Sigmoid colon (tissue), 6 donors: ENCODE measurements at regions not wholly inside any gene's neighbourhood (a gene's known extent, or its start where the extent isn't known, plus 50 kb on each side); places are given as distances from the start of the nearest gene placed in this dataset.
"Not testable (repeated sequence)": the region's sequence is repeated elsewhere in the genome, so short reads cannot be mapped to it uniquely, and the experiment has no call there.

Source experiments
- DNase-seq: peaks from one replicate; pipeline ENCODE4 v3.0.0-alpha.2; 2019
- H3K27ac ChIP-seq, 4 donors: fragments of 200-600 bp; sonication (generic); one replicate each; pipeline ENCODE4 v1.5.1; 2016 to 2019; ENCODE audit warnings: mild to moderate bottlenecking in 1 of 4
- H3K27me3 ChIP-seq, 3 donors: fragments of 200-600 bp; sonication (generic); one replicate each; pipeline ENCODE4 v1.5.1; 2019; ENCODE audit warnings: mild to moderate bottlenecking in 1 of 3
- H3K36me3 ChIP-seq, 4 donors: fragments of 200-600 bp; sonication (generic); one replicate each; pipeline ENCODE4 v1.5.1; 2016 to 2019
- H3K4me1 ChIP-seq, 4 donors: fragments of 200-600 bp; sonication (generic); one replicate each; pipeline ENCODE4 v1.5.1; 2017 to 2019
- H3K4me3 ChIP-seq, 4 donors: fragments of 200-600 bp; sonication (generic); one replicate each; pipeline ENCODE4 v1.5.1; 2017 to 2019; ENCODE audit warnings: mild to moderate bottlenecking in 2 of 4, moderate library complexity in 1 of 4
- H3K9me3 ChIP-seq, 4 donors: fragments of 200-600 bp in 3 of 4; sonication (generic) in 3 of 4; one replicate each; pipeline versions ENCODE4 v1.5.1 to v1.6.1; 2013 to 2019
- EP300 ChIP-seq, 4 donors: sonication (generic); formaldehyde crosslinking; IDR thresholded peaks; one replicate each; pipeline ENCODE4 v1.6.1; 2017; ENCODE audit warnings: antibody characterized with exemption in 4 of 4
- POLR2A ChIP-seq, 2 donors: fragments of 450-650 bp; IDR thresholded peaks; one replicate each; pipeline ENCODE4 v1.6.1; 2016; ENCODE audit warnings: antibody characterized with exemption in 2 of 2, mild to moderate bottlenecking in 2 of 2, moderate library complexity in 2 of 2
- POLR2AphosphoS5 ChIP-seq, 4 donors: sonication (generic); formaldehyde crosslinking; IDR thresholded peaks; one replicate each; pipeline ENCODE4 v1.6.1; 2017; ENCODE audit warnings: antibody characterized with exemption in 4 of 4
- WGBS, 2 donors: extraction: QIAGEN DNeasy Blood & Tissue Kit; methylation state at CpG; one replicate each; pipeline ENCODE4 v1.1.7; 2013; 5-methylcytosine and 5-hydroxymethylcytosine counted together
- intact Hi-C: fragments of 100-400 bp; cut with DNase I; formaldehyde crosslinking; loops from one replicate; pipeline ENCODE4 v1.15.1; 2023
- TF ChIP-seq, protein P1 (sequence below), 4 experiments: fragments of 450-650 bp in 3 of 4; fragments of 200-600 bp in 1 of 4; IDR thresholded peaks; one replicate each; pipeline ENCODE4 v1.5.1; 2016 to 2019; ENCODE audit warnings: antibody characterized with exemption in 4 of 4, mild to moderate bottlenecking in 3 of 4, moderate library complexity in 2 of 4
- donor health status: healthy with polysubstance abuse.
- donor health status: healthy.

DNA sequence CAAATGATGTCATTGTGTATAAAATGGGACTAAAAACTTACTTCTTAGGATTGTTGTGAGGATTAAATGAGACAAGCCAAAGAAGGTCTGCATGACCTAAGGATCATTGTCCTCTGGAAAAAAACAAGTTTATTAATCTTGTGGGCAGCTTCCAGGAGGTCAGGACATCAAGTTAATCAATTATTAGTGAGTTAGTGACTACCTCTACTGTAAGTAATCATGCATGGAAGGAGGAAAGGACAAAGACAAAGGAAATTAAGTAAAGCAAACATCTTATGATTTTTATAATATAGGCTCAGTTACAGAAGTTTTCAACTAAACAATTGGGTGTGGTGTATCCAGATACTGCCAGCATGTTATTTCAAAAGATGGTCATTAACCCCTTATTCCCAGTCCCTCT lies 129.3 kb upstream of the TUT7 start:
- intact Hi-C loops, result no loop called here
- DNase-seq, result no peak
- no peak overlapping the region for H3K27ac ChIP-seq
- TF ChIP-seq POLR2A (IDR thresholded peaks at IDR 0.05) (no peak), EP300 (IDR thresholded peaks at IDR 0.05) (no peak), POLR2AphosphoS5 (IDR thresholded peaks at IDR 0.05) (no peak)
- TF ChIP-seq, protein P1, sequence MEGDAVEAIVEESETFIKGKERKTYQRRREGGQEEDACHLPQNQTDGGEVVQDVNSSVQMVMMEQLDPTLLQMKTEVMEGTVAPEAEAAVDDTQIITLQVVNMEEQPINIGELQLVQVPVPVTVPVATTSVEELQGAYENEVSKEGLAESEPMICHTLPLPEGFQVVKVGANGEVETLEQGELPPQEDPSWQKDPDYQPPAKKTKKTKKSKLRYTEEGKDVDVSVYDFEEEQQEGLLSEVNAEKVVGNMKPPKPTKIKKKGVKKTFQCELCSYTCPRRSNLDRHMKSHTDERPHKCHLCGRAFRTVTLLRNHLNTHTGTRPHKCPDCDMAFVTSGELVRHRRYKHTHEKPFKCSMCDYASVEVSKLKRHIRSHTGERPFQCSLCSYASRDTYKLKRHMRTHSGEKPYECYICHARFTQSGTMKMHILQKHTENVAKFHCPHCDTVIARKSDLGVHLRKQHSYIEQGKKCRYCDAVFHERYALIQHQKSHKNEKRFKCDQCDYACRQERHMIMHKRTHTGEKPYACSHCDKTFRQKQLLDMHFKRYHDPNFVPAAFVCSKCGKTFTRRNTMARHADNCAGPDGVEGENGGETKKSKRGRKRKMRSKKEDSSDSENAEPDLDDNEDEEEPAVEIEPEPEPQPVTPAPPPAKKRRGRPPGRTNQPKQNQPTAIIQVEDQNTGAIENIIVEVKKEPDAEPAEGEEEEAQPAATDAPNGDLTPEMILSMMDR (IDR thresholded peaks at IDR 0.05), result no peak
- no peaks in the 10 kb centered on the region for H3K36me3 ChIP-seq
- no peaks in the 10 kb centered on the region for H3K27me3 ChIP-seq
- no peaks in the 10 kb centered on the region for H3K9me3 ChIP-seq
- H3K4me1 ChIP-seq, result peaks cover 0 to 13% (median 3%) of the 10 kb centered on the region in 4 donors
- H3K4me3 ChIP-seq, result no peak overlapping the region

DNA sequence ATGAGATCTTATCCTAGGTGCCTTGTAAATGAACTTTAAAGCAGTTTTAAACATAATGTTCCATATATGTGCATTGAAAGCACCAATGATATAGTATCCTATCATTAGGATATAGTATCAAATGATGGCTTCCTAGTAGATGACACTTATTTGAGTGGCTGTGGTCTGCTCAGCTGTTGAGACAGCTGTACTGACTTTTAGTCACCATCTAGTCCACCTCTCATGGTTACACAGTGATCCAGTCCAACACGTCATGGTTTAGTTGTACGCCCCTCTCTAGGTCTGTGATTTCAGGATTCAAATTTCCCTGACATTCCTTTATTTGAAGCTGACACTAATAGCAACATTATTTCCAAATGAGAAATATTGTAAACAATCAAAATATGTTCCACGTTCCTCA lies 127.3 kb upstream of the TUT7 start:
- intact Hi-C loops, result no loop called here

DNA sequence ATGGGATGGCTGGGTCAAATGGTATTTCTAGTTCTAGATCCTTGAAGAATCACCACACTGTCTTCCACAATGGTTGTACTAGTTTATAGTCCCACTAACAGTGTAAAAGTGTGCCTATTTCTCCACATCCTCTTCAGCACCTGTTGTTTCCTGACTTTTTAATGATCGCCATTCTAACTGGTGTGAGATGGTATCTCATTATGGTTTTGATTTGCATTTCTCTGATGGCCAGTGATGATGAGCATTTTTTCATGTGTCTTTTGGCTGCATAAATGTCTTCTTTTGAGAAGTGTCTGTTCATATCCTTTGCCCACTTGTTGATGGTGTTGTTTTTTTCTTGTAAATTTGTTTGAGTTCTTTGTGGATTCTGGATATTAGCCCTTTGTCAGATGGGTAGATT lies 121.0 kb upstream of the TUT7 start:
- H3K4me3 ChIP-seq, H3K27ac ChIP-seq, H3K36me3 ChIP-seq, H3K9me3 ChIP-seq, H3K27me3 ChIP-seq, intact Hi-C loops, H3K4me1 ChIP-seq, DNase-seq: not testable (repeated sequence)
- WGBS, 2 donors, result 100% methylated on average over 1 of the region's 1 CpG

More for the DNA sequence above, 127.3 kb upstream of the TUT7 start:
- no peaks in the 10 kb centered on the region for H3K36me3 ChIP-seq
- no peaks in the 10 kb centered on the region for H3K4me1 ChIP-seq
- H3K4me3 ChIP-seq, result no peak overlapping the region
- TF ChIP-seq EP300 (IDR thresholded peaks at IDR 0.05) (no peak), POLR2AphosphoS5 (IDR thresholded peaks at IDR 0.05) (no peak), POLR2A (IDR thresholded peaks at IDR 0.05) (no peak)
- TF ChIP-seq, protein P1 (IDR thresholded peaks at IDR 0.05), result no peak
- 88 to 92% methylated on average over 3 of the region's 3 CpGs for WGBS, 2 donors
- H3K27me3 ChIP-seq, result no peaks in the 10 kb centered on the region
- H3K9me3 ChIP-seq, result no peaks in the 10 kb centered on the region
- H3K27ac ChIP-seq, result no peak overlapping the region
- no peak for DNase-seq

DNA sequence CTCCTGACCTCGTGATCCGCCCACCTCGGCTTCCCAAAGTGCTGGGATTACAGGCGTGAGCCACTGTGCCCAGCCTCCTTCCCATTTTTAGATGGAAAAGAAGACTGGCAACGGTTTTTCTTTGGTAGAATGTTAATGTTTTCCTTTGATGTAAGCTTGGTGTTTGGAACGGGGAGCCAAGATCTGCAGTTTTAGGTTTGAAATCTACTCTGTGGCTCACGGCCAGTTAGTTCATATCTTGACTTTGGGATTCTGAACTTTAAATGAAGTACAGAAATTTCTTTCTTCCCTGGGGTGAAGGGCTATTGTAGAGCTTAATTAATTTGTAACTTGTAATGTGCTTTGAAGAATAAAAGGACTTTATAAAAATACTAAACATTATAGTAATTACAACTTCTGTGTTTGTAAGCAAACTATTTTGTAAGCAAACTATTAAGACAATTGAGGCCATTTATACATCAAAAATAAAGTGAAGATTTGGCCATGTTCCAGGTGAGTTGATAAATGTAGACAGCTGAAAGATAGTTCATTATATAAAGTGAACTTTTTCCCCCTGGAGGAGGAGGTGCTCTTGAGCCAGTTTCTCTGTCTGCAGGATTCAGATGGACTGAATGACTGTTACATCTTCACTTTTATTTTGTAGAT lies 117.1 kb upstream of the TUT7 start:
- WGBS, 2 donors, result 67 to 77% methylated on average over 7 of the region's 7 CpGs
- intact Hi-C loops, result no loop called here
- TF ChIP-seq POLR2A (IDR thresholded peaks at IDR 0.05), result no peak
- TF ChIP-seq EP300 (IDR thresholded peaks at IDR 0.05), result no peak
- no peak for TF ChIP-seq POLR2AphosphoS5 (IDR thresholded peaks at IDR 0.05)
- TF ChIP-seq, protein P1 (IDR thresholded peaks at IDR 0.05), result no peak
- no peak for DNase-seq
- Histone ChIP-seq H3K36me3 (no peaks in the 10 kb centered on the region), H3K9me3 (no peaks in the 10 kb centered on the region), H3K4me3 (no peak overlapping the region), H3K4me1 (peaks cover 0 to 6% (median 3%) of the 10 kb centered on the region in 4 donors), H3K27ac (no peak overlapping the region), H3K27me3 (no peaks in the 10 kb centered on the region)

DNA sequence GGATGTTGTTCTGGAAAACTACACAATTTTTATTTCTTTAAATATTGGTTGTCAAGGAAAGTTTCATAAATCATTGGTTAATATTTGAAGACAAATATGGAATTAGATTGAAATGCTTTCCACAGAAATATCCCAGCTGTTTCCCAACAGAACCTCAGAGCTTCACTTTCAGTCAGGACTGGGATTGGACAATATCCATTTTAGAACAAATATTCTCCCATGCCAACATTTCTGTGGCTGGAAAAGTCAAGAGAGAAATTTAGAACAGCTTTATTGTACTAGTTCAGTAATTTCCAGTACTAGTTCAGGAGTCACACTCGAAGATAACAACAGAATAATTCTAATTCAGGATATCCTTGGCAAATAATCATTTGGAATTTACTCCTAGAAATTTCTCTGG lies 116.1 kb upstream of the TUT7 start:
- intact Hi-C loops, result no loop called here
- TF ChIP-seq POLR2A (IDR thresholded peaks at IDR 0.05), result no peak
- TF ChIP-seq, protein P1 (IDR thresholded peaks at IDR 0.05), result no peak
- TF ChIP-seq EP300 (IDR thresholded peaks at IDR 0.05), result no peak
- Histone ChIP-seq H3K9me3 (no peaks in the 10 kb centered on the region), H3K4me3 (no peak overlapping the region), H3K4me1 (peaks cover 0 to 6% (median 3%) of the 10 kb centered on the region in 4 donors), H3K27me3 (no peaks in the 10 kb centered on the region), H3K27ac (no peak overlapping the region), H3K36me3 (no peaks in the 10 kb centered on the region)
- DNase-seq, result no peak
- WGBS, 2 donors, result 50 to 59% methylated on average over 1 of the region's 1 CpG
